Ishikawa (cell line): ENCODE measurements at regions not wholly inside any gene's neighbourhood (a gene's known extent, or its start where the extent isn't known, plus 50 kb on each side); places are given as distances from the start of the nearest gene placed in this dataset.

Experiments
- CREB1 ChIP-seq: IDR thresholded peaks from 2 replicates; pipeline ENCODE4 v1.6.1; 2012; ENCODE audit warnings: low read depth
- EGR1 ChIP-seq: IDR thresholded peaks from 2 replicates; pipeline ENCODE4 v1.6.1; 2012
- EP300 ChIP-seq: IDR thresholded peaks from 2 replicates; pipeline ENCODE4 v1.6.1; 2012; ENCODE audit warnings: borderline replicate concordance
- RAD21 ChIP-seq: IDR thresholded peaks from 2 replicates; pipeline ENCODE4 v1.6.1; 2012; ENCODE audit warnings: low read depth
- TAF1 ChIP-seq: IDR thresholded peaks from 2 replicates; pipeline ENCODE4 v1.6.1; 2012; ENCODE audit warnings: low read depth, mild to moderate bottlenecking
- YY1 ChIP-seq: IDR thresholded peaks from 2 replicates; pipeline ENCODE4 v1.6.1; 2012; ENCODE audit warnings: low read depth
- ZBTB7A ChIP-seq: IDR thresholded peaks from 2 replicates; pipeline ENCODE4 v1.6.1; 2012; ENCODE audit warnings: low read depth

DNA sequence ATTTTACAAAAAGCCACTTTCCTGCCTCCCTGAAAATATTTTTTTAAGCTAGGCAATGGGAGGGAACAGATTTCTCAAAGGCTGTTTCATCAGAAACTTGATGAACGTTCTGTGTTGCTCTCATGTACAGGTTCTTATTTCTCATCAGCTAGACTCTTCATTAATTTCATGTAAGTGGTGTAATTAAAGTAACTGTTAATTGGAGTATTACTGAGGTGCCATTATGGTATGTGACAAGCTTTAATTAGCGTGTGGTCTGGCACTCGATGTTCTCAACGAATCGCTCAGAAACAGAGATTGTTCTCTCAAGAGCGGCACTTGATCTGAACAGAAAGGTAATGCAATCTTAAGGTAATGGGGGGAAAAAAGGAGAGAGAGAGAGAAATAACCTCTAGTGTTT lies 81.9 kb upstream of the MYCN start:
- TF ChIP-seq CREB1 (no peak), RAD21 (no peak), EGR1 (no peak), EP300 (no peak), ZBTB7A (no peak), TAF1 (no peak), YY1 (no peak)
